ENCODE measurements at regions not wholly inside any gene's neighbourhood (a gene's known extent, or its start where the extent isn't known, plus 50 kb on each side); places are given as distances from the start of the nearest gene placed in this dataset.

DNA sequence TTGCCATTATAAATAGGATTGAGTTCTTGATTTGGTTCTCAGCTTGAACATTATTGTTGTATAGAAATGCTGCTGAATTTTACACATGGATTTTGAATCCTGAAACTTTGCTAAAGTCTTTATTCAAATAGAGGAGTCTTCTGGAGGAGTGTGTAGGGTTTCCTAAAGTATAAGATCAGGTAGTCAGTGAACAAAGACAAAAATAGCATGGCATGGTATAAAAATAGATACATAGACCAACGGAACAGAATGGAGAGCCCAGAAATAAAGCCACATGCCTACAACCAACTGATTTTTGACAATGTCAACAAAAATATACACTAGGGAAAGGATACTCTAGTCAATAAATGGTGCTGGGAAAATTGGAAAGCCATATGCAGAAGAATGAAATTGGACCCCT is 740.1 kb downstream of the QKI start:
- Histone ChIP-seq H2BK120ac (ENCODE audit: low read depth, low read length) (no peak overlapping the region), H3K79me1 (ENCODE audit: low read depth in 1 of 2, low read length in 2 of 2) (no peaks in the 10 kb centered on the region), H3K9ac (ENCODE audit: low read depth, low read length) (no peak overlapping the region), H4K20me1 (ENCODE audit: insufficient read depth, low read length) (no peaks in the 10 kb centered on the region), H3K36me3 (ENCODE audit: control insufficient read depth, insufficient read depth, low read length) (no peaks in the 10 kb centered on the region), H2AK9ac (replicated peaks; ENCODE audit: low read depth, low read length, poor library complexity) (no peak overlapping the region), H2BK15ac (ENCODE audit: low read depth, low read length) (no peak overlapping the region), H2AFZ (replicated peaks; ENCODE audit: low read length, poor library complexity) (no peak overlapping the region), H3K9me1 (ENCODE audit: insufficient read depth, low read length) (no peaks in the 10 kb centered on the region), H3K23ac (ENCODE audit: low read depth, low read length) (no peak overlapping the region), H3K18ac (ENCODE audit: low read depth, low read length) (no peak overlapping the region), H3K27ac (ENCODE audit: insufficient read depth, low read length) (no peak overlapping the region), H3K14ac (replicated peaks; ENCODE audit: low read depth, low read length) (no peak overlapping the region), H4K8ac (ENCODE audit: low read depth in 2 of 2, low read length in 2 of 2) (no peak overlapping the region), H3K4me3 (ENCODE audit: insufficient read depth, low read depth, low read length) (no peak overlapping the region), H4K91ac (ENCODE audit: insufficient read depth, low read depth, low read length) (no peak overlapping the region), H4K5ac (ENCODE audit: low read depth, low read length) (no peak overlapping the region), H3K4ac (ENCODE audit: low read depth, low read length) (no peak overlapping the region), H3K27me3 (ENCODE audit: control insufficient read depth, insufficient read depth, low read length) (no peaks in the 10 kb centered on the region), H3K9me3 (ENCODE audit: control insufficient read depth, insufficient read depth, low read length) (peaks cover 26% of the 10 kb centered on the region), H3K56ac (ENCODE audit: extremely low read depth, insufficient read depth, low read length) (no peak overlapping the region), H2BK20ac (ENCODE audit: low read depth, low read length) (no peak overlapping the region), H2AK5ac (ENCODE audit: low read depth, low read length) (no peak overlapping the region), H3K4me2 (ENCODE audit: low read depth, low read length) (no peak overlapping the region), H2BK5ac (ENCODE audit: low read depth, low read length, poor library complexity, severe bottlenecking) (no peak overlapping the region), H3K4me1 (ENCODE audit: control insufficient read depth, insufficient read depth, low read length) (no peaks in the 10 kb centered on the region)
- intact Hi-C loops (cut with micrococcal nuclease) (no loop called here), dilution Hi-C loops (cut with HindIII; ENCODE audit: low sequenced_read_pairs, unreplicated experiment) (no loop called here), in situ Hi-C loops (cut with MboI; ENCODE audit: low sequenced_read_pairs) (no loop called here)
- CTCF ChIA-PET = no interaction called here
- no peak for DNase-seq
- POLR2A ChIA-PET (ENCODE audit: unreplicated experiment) = no interaction called here
- no peak for ATAC-seq (ENCODE audit: low read depth)
- BruUV-seq (replicated peaks) = no TSS peak
- no CpG with 5 or more reads among the region's 1 CpG for WGBS, 2 experiments (ENCODE audit: extremely low coverage in 2 of 2, insufficient read length in 1 of 2)
- TF ChIP-seq RCOR1 (IDR thresholded peaks at IDR 0.05; ENCODE audit: insufficient replicate concordance, low read length) (no peak), FOS (IDR thresholded peaks at IDR 0.05; ENCODE audit: low read depth, low read length) (no peak), MAFK (IDR thresholded peaks at IDR 0.05; ENCODE audit: low read depth, low read length) (no peak), RFX5 (IDR thresholded peaks at IDR 0.05; ENCODE audit: low read depth, low read length) (no peak), POLR2A (IDR thresholded peaks at IDR 0.05; ENCODE audit: low read depth, low read length) (no peak), MAZ (IDR thresholded peaks at IDR 0.05; ENCODE audit: borderline replicate concordance, low read depth, low read length) (no peak), CEBPB (IDR thresholded peaks at IDR 0.05; ENCODE audit: low read depth, low read length) (no peak), CHD1 (IDR thresholded peaks at IDR 0.05; ENCODE audit: low read depth, low read length) (no peak)
- TF ChIP-seq, protein P1, sequence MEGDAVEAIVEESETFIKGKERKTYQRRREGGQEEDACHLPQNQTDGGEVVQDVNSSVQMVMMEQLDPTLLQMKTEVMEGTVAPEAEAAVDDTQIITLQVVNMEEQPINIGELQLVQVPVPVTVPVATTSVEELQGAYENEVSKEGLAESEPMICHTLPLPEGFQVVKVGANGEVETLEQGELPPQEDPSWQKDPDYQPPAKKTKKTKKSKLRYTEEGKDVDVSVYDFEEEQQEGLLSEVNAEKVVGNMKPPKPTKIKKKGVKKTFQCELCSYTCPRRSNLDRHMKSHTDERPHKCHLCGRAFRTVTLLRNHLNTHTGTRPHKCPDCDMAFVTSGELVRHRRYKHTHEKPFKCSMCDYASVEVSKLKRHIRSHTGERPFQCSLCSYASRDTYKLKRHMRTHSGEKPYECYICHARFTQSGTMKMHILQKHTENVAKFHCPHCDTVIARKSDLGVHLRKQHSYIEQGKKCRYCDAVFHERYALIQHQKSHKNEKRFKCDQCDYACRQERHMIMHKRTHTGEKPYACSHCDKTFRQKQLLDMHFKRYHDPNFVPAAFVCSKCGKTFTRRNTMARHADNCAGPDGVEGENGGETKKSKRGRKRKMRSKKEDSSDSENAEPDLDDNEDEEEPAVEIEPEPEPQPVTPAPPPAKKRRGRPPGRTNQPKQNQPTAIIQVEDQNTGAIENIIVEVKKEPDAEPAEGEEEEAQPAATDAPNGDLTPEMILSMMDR (conservative IDR thresholded peaks at IDR 0.05; ENCODE audit: low read depth, low read length) = no peak
- TF ChIP-seq, protein P2, sequence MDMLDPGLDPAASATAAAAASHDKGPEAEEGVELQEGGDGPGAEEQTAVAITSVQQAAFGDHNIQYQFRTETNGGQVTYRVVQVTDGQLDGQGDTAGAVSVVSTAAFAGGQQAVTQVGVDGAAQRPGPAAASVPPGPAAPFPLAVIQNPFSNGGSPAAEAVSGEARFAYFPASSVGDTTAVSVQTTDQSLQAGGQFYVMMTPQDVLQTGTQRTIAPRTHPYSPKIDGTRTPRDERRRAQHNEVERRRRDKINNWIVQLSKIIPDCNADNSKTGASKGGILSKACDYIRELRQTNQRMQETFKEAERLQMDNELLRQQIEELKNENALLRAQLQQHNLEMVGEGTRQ (IDR thresholded peaks at IDR 0.05; ENCODE audit: low read depth, low read length) = no peak
- TF ChIP-seq, protein P3, sequence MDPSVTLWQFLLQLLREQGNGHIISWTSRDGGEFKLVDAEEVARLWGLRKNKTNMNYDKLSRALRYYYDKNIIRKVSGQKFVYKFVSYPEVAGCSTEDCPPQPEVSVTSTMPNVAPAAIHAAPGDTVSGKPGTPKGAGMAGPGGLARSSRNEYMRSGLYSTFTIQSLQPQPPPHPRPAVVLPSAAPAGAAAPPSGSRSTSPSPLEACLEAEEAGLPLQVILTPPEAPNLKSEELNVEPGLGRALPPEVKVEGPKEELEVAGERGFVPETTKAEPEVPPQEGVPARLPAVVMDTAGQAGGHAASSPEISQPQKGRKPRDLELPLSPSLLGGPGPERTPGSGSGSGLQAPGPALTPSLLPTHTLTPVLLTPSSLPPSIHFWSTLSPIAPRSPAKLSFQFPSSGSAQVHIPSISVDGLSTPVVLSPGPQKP (IDR thresholded peaks at IDR 0.05; ENCODE audit: borderline replicate concordance, low read depth, low read length) = no peak

Data from IMR-90 (cell line).